ENCODE measurements at regions not wholly inside any gene's neighbourhood (a gene's known extent, or its start where the extent isn't known, plus 50 kb on each side); places are given as distances from the start of the nearest gene placed in this dataset.

GRCh38 chr1:244971552-244972216 lies 107.3 kb upstream of the HNRNPU start:
- no peak for TF ChIP-seq CTCF (IDR thresholded peaks at IDR 0.05)
- TF ChIP-seq POLR2AphosphoS5 (IDR thresholded peaks at IDR 0.05; ENCODE audit: low read depth, low read length), result no peak
- TF ChIP-seq TCF7L2 (IDR thresholded peaks at IDR 0.05; ENCODE audit: low read depth, low read length), result no peak
